ENCODE measurements at regions not wholly inside any gene's neighbourhood (a gene's known extent, or its start where the extent isn't known, plus 50 kb on each side); places are given as distances from the start of the nearest gene placed in this dataset.

GRCh38 chr20:60729135-60729900 lies 522.7 kb upstream of the CDH4 start:
- no peaks in the 10 kb centered on the region for H3K36me3 ChIP-seq
- ATAC-seq (no peak), DNase-seq (no peak)
- no peak overlapping the region for H3K27ac ChIP-seq
- no peaks in the 10 kb centered on the region for H3K27me3 ChIP-seq (ENCODE audit: low read depth)
- no peak overlapping the region for H3K4me3 ChIP-seq
- no peak for TF ChIP-seq CTCF (IDR thresholded peaks at IDR 0.05)
- no peaks in the 10 kb centered on the region for H3K9me3 ChIP-seq
- intact Hi-C loops (cut with DNase I), result no loop called here
- no peaks in the 10 kb centered on the region for H3K4me1 ChIP-seq

- no peak for ATAC-seq
Observed at GRCh38 chr20:60732322-60732721, 519.7 kb upstream of the CDH4 start.

GRCh38 chr20:60748086-60748485 lies 504.0 kb upstream of the CDH4 start:
- no peak overlapping the region for H3K4me3 ChIP-seq
- H3K9me3 ChIP-seq, result no peaks in the 10 kb centered on the region
- ATAC-seq, result no peak
- intact Hi-C loops (cut with DNase I), result no loop called here
- H3K36me3 ChIP-seq, result no peaks in the 10 kb centered on the region
- DNase-seq, result no peak
- no peaks in the 10 kb centered on the region for H3K27me3 ChIP-seq (ENCODE audit: low read depth)
- no peak for TF ChIP-seq CTCF (IDR thresholded peaks at IDR 0.05)
- H3K4me1 ChIP-seq, result no peaks in the 10 kb centered on the region
- H3K27ac ChIP-seq, result no peak overlapping the region

More at GRCh38 chr20:60732322-60732721, 519.7 kb upstream of the CDH4 start:
- Histone ChIP-seq H3K27ac (no peak overlapping the region), H3K4me1 (no peaks in the 10 kb centered on the region), H3K4me3 (no peak overlapping the region), H3K27me3 (ENCODE audit: low read depth) (no peaks in the 10 kb centered on the region), H3K9me3 (no peaks in the 10 kb centered on the region), H3K36me3 (no peaks in the 10 kb centered on the region)
- TF ChIP-seq CTCF (IDR thresholded peaks at IDR 0.05), result no peak
- no peak for DNase-seq
- intact Hi-C loops (cut with DNase I), result no loop called here

- no peak overlapping the region for H3K4me3 ChIP-seq
- no peak overlapping the region for H3K27ac ChIP-seq
- ATAC-seq (no peak), DNase-seq (no peak)
- no peaks in the 10 kb centered on the region for H3K4me1 ChIP-seq
- TF ChIP-seq CTCF (IDR thresholded peaks at IDR 0.05), result no peak
- intact Hi-C loops (cut with DNase I), result no loop called here
- H3K27me3 ChIP-seq (ENCODE audit: low read depth), result no peaks in the 10 kb centered on the region
- no peaks in the 10 kb centered on the region for H3K9me3 ChIP-seq
- H3K36me3 ChIP-seq, result no peaks in the 10 kb centered on the region
Observed at GRCh38 chr20:60749804-60750602, 502.1 kb upstream of the CDH4 start.

- ATAC-seq, result no peak
- Histone ChIP-seq H3K9me3 (no peaks in the 10 kb centered on the region), H3K4me1 (no peaks in the 10 kb centered on the region), H3K4me3 (no peak overlapping the region), H3K36me3 (no peaks in the 10 kb centered on the region), H3K27me3 (ENCODE audit: low read depth) (no peaks in the 10 kb centered on the region), H3K27ac (no peak overlapping the region)
- DNase-seq, result no peak
- TF ChIP-seq CTCF (IDR thresholded peaks at IDR 0.05), result no peak
- intact Hi-C loops (cut with DNase I), result no loop called here
Observed at GRCh38 chr20:60750909-60751308, 501.2 kb upstream of the CDH4 start.
